Keratinocyte (primary cell): ENCODE measurements at regions not wholly inside any gene's neighbourhood (a gene's known extent, or its start where the extent isn't known, plus 50 kb on each side); places are given as distances from the start of the nearest gene placed in this dataset.

ENCODE experiments used
- EZH2 ChIP-seq: IDR thresholded peaks from one replicate; pipeline ENCODE4 v1.6.1; 2012; ENCODE audit warnings: inconsistent platforms, mild to moderate bottlenecking, low read length, moderate library complexity
- TF ChIP-seq, protein P1 (sequence below), 3 experiments: IDR thresholded peaks in 1 of 3; conservative IDR thresholded peaks in 1 of 3; optimal IDR thresholded peaks in 1 of 3; 2 replicates in 2 of 3; 3 replicates in 1 of 3; pipeline versions ENCODE3 to v1.5.1; 2011; ENCODE audit warnings: low read length in 3 of 3, mild to moderate bottlenecking in 3 of 3, moderate library complexity in 2 of 3, control low read depth in 1 of 3, inconsistent platforms in 1 of 3; ENCODE audit not compliant: insufficient read depth in 2 of 3; ENCODE audit errors: extremely low read depth in 1 of 3

GRCh38 chr5:88656221-88656950 is 226.6 kb downstream of the MEF2C start:
- TF ChIP-seq, protein P1, sequence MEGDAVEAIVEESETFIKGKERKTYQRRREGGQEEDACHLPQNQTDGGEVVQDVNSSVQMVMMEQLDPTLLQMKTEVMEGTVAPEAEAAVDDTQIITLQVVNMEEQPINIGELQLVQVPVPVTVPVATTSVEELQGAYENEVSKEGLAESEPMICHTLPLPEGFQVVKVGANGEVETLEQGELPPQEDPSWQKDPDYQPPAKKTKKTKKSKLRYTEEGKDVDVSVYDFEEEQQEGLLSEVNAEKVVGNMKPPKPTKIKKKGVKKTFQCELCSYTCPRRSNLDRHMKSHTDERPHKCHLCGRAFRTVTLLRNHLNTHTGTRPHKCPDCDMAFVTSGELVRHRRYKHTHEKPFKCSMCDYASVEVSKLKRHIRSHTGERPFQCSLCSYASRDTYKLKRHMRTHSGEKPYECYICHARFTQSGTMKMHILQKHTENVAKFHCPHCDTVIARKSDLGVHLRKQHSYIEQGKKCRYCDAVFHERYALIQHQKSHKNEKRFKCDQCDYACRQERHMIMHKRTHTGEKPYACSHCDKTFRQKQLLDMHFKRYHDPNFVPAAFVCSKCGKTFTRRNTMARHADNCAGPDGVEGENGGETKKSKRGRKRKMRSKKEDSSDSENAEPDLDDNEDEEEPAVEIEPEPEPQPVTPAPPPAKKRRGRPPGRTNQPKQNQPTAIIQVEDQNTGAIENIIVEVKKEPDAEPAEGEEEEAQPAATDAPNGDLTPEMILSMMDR (optimal IDR thresholded peaks at IDR 0.05 in 1 of 3, IDR thresholded peaks at IDR 0.05 in 1 of 3, conservative IDR thresholded peaks at IDR 0.05 in 1 of 3; ENCODE audit: extremely low read depth in 1 of 3, insufficient read depth in 2 of 3, low read length in 3 of 3) = no peak
- TF ChIP-seq EZH2 = no peak
